Stimulated activated CD4-positive, alpha-beta T cell treated with anti-CD3 and anti-CD28 coated beads, Interleukin-1b, Interleukin-23, amount 100 ng/mL, for 1 hour (primary cell): ENCODE measurements at regions not wholly inside any gene's neighbourhood (a gene's known extent, or its start where the extent isn't known, plus 50 kb on each side); places are given as distances from the start of the nearest gene placed in this dataset.
"Not testable (repeated sequence)": the region's sequence is repeated elsewhere in the genome, so short reads cannot be mapped to it uniquely, and the experiment has no call there.

Source experiments
- DNase-seq, 2 donors: peaks; one replicate each; pipeline ENCODE4 v3.0.0-alpha.2; 2020; ENCODE audit warnings: low read depth in 2 of 2

DNA sequence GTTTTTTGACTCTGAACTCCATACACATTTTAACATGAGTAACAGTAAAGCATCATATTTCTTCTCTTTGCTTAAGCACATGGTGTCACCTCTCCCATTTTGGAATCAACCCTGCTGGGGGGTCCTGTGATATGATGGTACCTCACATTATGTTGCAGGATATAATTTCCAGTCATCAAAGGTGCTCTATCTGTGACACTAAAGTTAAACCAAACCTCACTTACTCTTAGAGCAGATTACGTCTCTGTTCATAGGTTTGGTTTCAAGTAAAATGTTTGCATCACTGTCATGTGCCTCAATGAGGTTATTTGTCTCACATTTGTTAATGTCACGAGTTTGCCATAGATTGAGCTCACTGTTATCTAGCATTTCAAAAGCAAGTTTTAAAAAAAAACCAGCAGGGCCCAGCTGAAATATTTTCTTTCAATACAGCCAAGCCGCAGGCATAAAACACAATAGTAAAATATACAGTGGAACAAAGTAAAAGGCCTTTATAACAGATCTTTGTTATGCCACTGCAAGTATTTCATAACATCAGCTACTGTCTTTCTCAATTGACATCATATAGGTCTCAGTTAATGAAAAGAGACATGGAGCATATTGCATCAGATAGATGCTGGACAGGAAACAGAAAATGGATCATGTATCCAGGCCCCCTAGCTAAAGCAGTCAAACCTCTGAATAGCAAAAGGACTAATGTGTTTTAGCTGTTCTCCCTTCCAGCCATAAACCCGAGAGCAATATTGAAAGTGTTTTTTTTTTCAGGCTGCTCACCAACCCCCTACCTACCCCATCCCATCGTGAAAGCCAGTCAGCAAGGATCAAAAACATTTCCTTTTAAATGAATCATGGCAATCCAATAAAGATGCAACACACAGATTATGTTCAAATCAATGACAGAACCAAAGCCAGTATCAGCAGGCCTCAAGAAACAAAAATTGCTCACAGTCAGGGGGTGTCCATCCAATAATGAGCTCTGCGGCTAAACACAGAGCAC, 182.1 kb upstream of the ITGA1 start:
- no peak for DNase-seq

DNA sequence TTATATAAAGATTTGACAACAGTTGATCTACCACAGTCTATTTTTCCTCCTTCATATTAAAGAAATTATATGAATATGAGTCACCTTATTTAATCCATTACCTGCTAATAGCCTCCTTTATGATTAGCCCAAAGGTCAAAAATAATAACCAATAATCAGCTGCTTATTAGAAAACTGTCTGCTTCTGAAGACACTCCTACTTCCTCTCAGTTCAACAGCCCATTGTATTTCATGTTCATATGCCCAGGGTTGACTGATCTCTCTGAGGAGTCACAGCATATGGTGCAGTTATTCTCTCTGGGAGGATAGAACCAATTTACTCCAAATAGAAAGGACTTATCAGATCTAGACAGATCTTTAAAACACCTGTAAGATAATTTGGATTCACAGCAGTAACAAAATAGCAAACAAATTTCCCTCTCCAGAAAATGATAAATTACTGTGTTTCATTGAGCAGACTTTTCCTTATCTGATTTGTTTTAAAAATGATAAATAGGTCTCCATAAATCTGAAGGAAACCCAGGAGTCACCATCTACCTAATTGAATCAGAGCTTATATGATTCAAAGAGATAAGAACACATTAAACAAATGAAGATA, 180.4 kb upstream of the ITGA1 start:
- DNase-seq, result no peak

DNA sequence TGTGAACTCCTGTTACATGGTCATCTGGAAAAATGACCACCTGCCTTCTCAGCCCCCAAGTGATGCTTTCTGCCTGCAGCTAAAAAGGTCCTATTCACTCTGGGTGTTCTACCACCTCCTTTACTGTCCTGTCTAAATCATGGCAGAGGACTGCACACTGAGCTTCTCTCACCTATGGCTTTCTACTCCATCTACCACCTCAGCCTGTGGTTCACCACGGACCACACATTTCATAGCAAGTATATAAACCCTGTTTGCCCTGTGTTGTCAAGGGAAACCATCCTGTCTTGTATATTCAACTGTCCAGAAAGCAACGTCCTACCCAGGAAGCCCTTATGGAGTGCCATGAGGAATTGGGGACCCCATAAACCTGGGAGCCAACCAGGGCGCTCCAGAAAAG, 167.4 kb upstream of the ITGA1 start:
- DNase-seq, result no peak

DNA sequence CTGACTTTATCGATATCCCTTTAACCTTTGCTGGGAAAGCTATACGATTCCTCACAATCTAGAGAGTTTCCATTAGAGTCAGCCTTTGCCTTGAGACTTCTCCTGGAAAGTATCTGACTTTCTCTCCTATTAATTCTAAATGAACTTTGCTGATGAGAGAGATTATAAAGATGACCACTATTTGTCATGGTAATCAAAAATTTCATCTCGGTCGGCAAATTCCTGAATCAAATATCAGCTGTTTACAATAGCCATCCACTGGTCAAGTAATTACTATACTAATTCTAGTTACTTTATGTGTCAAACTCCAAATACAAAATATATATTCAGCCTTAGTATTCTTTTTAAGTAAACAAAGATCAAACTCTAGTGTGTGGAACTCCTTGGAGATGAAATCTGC, 164.4 kb upstream of the ITGA1 start:
- DNase-seq, result no peak

DNA sequence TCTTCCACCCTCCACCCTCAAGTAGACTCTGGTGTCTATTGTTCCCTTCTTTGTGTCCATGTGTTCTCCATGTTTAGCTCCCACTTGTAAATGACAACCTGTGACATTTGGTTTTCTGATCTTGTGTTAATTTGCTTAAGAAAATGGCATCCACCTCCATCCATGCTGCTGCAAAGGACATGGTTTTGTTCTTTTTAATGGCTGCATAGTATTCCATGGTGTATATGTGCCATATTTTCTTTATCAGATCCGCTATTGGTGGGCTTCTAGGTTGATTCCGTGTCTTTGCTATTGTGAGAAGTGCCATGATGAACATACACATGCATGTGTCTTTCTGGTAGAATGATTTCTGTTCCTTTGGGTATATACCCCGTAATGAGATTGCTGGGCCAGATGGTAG, 163.4 kb upstream of the ITGA1 start:
- no peak for DNase-seq

- no peak for DNase-seq
Measured at GRCh38 chr5:52626312-52626711, 161.4 kb upstream of the ITGA1 start.

- DNase-seq, result no peak
Measured at GRCh38 chr5:52627740-52628139, 160.0 kb upstream of the ITGA1 start.

DNA sequence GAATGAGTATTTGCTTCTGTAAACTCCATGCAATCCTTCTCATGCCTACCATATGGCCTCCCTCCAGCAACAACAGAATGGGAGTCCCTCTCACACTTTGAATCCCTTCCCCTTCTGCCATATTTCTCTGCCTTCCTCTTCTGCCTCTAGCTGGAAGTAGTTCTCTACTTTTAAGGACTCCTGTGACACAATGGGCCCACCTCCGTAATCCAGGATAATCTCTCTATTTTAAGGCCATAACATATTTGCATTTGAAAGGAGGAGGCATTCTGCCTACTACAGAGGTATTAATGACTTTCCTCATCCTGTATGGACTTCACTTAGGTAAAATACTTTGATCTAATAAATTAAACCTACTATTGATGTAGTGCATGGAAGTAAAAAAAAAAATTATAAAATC, 155.4 kb upstream of the ITGA1 start:
- no peak for DNase-seq

- DNase-seq, result not testable (repeated sequence)
Measured at GRCh38 chr5:52634171-52634570, 153.5 kb upstream of the ITGA1 start.

GRCh38 chr5:52638732-52639131, 149.0 kb upstream of the ITGA1 start:
- no peak for DNase-seq

GRCh38 chr5:52648726-52649125, 139.0 kb upstream of the ITGA1 start:
- no peak for DNase-seq

- DNase-seq, result no peak
Measured at GRCh38 chr5:52655163-52655562, 132.6 kb upstream of the ITGA1 start.

- no peak for DNase-seq
Measured at GRCh38 chr5:52656569-52657246, 131.0 kb upstream of the ITGA1 start.

GRCh38 chr5:52657247-52657645, 130.5 kb upstream of the ITGA1 start:
- no peak for DNase-seq

DNA sequence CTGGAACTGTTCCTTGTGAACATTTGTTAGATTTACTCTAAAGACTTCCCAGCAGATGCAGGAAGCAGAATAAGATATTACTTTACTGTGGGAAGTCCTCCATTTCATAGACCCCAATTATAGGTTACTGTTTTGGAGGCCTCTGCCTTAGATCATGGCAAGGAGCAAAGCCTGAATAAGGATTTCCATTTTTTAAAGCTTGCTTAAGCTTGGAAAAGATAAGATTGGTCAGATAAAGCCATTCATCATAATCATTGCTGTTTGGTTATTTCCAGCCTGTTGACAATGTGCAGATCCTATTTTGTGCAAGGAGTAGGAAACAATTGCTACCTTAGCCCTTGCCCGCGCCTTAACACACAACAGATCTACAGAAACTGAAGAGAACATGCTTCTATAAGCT, 129.5 kb upstream of the ITGA1 start:
- no peak for DNase-seq

GRCh38 chr5:52660621-52661020, 127.1 kb upstream of the ITGA1 start:
- no peak for DNase-seq

GRCh38 chr5:52661903-52662595, 125.7 kb upstream of the ITGA1 start:
- no peak for DNase-seq

- DNase-seq, result no peak
Measured at GRCh38 chr5:52665559-52665958, 122.2 kb upstream of the ITGA1 start.

DNA sequence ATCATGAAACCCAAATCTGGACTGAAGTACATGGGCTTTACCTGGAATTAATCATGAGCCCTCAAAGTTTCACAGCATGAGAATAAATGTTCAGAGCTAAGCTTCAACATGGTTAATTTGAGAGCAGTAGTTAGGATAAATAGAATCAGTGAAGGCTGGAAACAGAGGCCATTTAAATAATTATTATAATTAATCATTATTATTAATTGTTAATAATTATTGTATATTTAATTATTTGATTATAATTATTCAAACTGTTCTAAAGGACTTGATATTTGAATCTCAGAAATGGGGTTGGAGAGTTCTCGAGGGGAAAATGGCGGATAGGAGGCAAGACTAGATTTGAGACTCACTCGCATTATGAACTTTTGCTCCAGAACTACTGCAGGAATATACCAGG, 119.6 kb upstream of the ITGA1 start:
- DNase-seq, result no peak

DNA sequence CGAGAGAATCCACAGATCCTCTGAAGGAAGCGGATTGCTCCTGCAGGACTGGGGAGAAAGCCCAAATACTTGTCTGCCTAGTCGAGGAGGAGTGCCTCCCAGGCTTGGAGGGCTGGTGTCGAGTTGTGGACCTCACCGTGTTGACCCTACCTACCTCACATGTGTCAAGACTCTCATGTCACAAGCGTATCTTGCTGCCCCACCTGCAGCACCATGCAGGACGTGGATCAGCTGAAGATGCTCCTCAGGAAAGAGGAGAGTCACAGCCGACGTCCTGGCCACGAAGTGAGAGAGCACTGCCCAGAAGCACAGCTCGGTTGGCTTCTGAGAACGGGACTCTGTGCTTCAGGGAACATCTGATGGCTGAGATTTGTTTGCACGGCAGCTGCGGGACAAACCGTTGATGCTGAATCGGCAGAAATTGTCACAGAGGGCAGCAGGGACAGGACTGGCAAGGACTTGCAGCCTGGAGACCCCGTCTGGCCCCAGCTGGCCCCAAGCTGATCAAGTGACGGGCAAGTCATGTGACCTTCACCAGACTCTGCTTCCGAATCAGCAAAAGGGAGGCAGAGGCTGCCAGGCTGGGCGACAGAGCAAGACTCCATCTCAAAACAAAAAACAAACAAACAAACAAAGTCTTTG, 119.1 kb upstream of the ITGA1 start:
- no peak for DNase-seq

GRCh38 chr5:52672459-52672858, 115.3 kb upstream of the ITGA1 start:
- no peak for DNase-seq

DNA sequence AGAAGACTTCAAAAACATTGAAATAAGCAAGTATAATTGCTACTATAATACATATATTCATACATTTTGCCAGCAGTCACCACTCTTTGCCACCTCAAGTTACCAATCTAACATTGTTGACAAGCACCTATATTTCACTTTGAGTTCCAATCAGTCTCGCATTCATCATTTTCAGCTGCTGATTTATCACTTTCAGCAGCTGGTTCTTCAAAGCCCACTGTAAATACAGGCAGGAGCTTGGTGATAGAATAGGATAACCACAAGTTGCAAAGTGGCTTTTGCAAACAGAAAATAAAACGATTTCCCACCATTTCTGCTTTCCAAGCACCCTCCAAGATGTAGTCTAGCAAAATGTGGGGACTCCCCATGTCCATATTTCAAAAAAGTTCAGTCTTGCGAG, 114.2 kb upstream of the ITGA1 start:
- DNase-seq, result no peak
